Stimulated activated CD8-positive, alpha-beta memory T cell treated with anti-CD3 and anti-CD28 coated beads, Interleukin-15, amount 100 ng/mL, for 4 hours (primary cell): ENCODE measurements at regions not wholly inside any gene's neighbourhood (a gene's known extent, or its start where the extent isn't known, plus 50 kb on each side); places are given as distances from the start of the nearest gene placed in this dataset.
"Not testable (repeated sequence)": the region's sequence is repeated elsewhere in the genome, so short reads cannot be mapped to it uniquely, and the experiment has no call there.

Experiments
- DNase-seq, 2 donors: peaks; one replicate each; pipeline ENCODE4 v3.0.0-alpha.2; 2020; ENCODE audit warnings: low read depth in 2 of 2

DNA sequence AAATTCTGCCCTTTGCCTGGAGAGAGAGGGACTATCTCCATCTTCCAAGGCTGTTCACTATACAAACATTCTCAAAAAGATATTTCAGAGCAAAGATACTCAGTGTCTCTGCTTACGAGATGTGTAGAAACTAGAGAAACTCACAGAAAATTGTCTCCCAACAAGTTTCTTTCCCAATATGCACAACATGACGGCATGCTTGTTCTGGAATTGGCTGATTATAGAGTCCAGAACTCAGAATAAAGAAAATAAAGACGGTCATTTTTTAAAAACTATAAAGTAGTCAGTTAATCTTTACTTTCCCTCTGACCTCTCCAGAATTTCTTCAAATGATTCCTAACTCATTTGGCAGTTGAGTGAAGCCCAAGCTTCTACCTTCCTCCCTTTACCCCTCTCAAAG lies 285.5 kb upstream of the KLF3 start:
- no peak for DNase-seq

DNA sequence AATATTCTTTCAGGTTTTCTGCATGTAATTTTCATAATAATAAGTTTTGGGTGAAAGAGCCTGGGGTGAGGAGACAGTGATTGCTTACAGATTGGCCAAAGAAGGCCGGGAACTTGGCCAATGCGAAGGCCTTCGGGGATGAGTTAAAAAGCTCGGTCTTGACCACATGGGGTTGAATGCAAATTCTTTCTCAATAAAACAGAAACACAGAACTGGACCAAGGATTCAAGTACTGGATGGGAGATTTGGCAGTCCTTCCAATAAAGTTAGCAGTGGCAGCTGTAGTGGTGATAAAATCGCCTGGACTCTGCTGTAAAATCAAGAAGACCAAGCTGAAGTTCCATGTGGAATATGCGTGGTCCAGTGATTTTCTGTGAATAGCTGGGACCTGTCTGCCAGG lies 282.2 kb upstream of the KLF3 start:
- DNase-seq, result no peak

DNA sequence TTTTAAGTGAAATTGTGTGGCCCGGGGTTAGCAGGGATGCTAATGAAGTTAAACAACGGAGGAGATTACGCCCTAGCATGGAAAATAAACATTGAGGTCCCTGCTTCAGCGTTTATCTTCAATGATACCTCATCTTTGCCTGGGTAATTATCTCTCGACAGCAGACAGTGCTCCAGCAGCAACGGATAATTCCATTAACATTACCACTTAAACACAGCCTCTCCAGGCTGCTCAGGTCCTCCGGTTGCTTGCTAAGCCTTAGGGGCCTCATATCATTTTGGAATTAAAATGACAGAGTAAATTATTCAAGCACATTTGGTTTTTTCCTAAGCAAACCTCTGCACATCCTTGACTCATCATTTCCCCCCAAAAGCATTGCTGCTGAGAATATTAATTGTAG lies 281.5 kb upstream of the KLF3 start:
- no peak for DNase-seq

- DNase-seq, result no peak
Measured at GRCh38 chr4:38383646-38384121, 280.3 kb upstream of the KLF3 start.

GRCh38 chr4:38385093-38386004 lies 278.6 kb upstream of the KLF3 start:
- DNase-seq, result no peak

- DNase-seq, result no peak
Measured at GRCh38 chr4:38386005-38386551, 277.9 kb upstream of the KLF3 start.

DNA sequence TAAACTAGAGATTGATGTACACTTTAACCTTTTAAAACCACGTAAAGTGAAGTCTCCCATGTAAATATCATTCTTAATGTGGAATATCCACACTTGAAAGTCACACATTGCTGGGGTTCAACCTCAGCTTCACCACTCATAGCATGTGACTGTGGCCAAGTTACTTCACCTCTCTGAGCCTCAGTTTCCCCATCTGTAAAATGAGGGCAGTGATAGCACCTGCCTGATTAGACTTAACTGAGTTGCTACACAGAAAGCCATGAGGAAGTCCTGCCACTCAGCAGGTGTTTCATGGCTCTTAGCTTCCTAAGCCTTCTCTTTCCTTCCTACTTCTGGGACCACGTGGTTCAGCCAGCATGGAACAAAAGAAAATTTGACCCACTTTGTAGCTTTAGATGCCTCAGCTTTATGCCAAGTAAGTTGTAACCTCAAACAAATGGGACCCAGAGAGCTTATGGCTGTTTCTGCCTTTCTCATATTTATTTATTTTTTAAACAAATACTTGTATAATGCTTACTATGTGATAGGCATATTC lies 277.3 kb upstream of the KLF3 start:
- no peak for DNase-seq

GRCh38 chr4:38387348-38387747 lies 276.7 kb upstream of the KLF3 start:
- DNase-seq, result no peak

DNA sequence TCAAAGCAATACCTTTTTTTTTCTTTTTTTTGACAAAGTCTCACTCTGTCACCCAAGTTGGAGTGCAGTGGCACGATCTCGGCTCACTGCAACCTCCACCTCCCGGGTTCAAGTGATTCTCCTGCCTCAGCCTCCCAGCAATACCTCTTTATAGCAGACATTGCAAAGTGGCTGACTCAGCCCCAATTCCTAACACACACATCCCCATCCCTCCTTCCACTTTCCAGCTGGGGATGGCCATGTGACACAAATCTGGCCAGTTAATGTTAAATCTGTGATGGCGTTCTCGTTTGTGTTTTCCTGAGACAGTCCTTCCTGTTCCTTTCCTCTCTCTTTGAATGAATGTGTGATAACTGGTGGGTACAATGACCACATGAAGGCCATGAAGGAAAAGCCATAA lies 276.2 kb upstream of the KLF3 start:
- DNase-seq, result no peak

DNA sequence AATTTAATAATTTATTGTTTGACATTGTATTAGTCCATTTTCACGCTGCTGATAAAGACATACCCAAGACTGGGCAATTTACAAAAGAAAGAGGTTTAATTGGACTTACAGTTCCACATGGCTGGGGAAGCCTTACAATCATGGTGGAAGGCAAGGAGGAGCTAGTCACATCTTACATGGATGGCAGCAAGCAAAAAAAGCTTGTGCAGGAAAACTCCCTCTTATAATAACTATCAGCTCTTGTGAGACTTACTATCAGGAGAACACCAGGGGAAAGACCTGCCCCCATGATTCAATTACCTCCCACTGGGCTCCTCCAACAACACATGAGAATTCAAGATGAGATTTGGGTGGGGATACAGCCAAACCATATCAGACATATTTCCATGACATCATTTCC lies 275.1 kb upstream of the KLF3 start:
- DNase-seq, result not testable (repeated sequence)

- no peak for DNase-seq
Measured at GRCh38 chr4:38390969-38391545, 272.9 kb upstream of the KLF3 start.

- DNase-seq, result no peak
Measured at GRCh38 chr4:38392223-38392855, 271.7 kb upstream of the KLF3 start.

- DNase-seq, result no peak
Measured at GRCh38 chr4:38396091-38396490, 267.9 kb upstream of the KLF3 start.

DNA sequence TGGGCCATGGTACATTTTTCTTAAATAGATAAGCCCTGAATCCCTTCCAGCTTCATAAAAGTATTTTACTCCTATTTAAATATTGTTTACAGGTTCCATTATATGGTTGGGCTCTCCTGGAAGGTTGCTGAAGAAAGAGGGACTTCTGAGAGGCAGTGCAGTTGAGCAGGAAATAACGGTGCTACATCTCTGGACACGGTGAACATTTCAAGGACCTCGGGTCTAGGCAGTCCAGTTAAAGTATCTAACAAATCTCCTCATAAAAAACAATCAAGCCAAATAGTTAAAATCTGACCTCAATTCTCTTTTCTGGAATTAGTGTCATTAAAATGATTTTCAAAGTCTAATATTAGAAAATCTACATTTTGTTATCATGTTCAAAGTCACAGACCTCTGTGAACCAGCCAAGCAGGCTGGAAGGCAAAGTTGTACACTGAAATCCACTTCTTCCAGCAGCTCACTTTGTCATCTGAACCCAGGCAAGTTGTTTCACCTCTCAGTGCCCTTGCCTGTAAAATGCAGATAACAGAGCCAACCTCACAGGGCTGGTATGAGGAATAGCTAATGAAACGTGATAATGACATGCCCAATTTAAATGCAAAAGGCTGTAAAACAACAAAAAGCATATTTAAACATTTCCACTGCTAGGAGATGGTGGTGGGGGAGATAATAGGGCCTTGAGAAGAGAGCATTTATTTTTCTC lies 267.0 kb upstream of the KLF3 start:
- DNase-seq, result no peak

GRCh38 chr4:38400946-38401345 lies 263.1 kb upstream of the KLF3 start:
- no peak for DNase-seq

GRCh38 chr4:38406243-38406642 lies 257.8 kb upstream of the KLF3 start:
- no peak for DNase-seq

- no peak for DNase-seq
Measured at GRCh38 chr4:38409852-38410251, 254.1 kb upstream of the KLF3 start.

GRCh38 chr4:38411092-38411491 lies 252.9 kb upstream of the KLF3 start:
- no peak for DNase-seq

GRCh38 chr4:38411981-38412536 lies 251.9 kb upstream of the KLF3 start:
- no peak for DNase-seq

- DNase-seq, result no peak
Measured at GRCh38 chr4:38413524-38414341, 250.3 kb upstream of the KLF3 start.
